OCI-LY3 (cell line): ENCODE measurements at regions not wholly inside any gene's neighbourhood (a gene's known extent, or its start where the extent isn't known, plus 50 kb on each side); places are given as distances from the start of the nearest gene placed in this dataset.
"Not testable (repeated sequence)": the region's sequence is repeated elsewhere in the genome, so short reads cannot be mapped to it uniquely, and the experiment has no call there.

ENCODE experiments used
- CTCF ChIP-seq: fragments of 200-600, 300-600 bp; sonication (generic); IDR thresholded peaks from 2 replicates; pipeline ENCODE4 v1.5.1; 2014; ENCODE audit warnings: antibody characterized with exemption, low read length, low read depth
- EZH2phosphoT487 ChIP-seq: fragments of 200-600 bp; shearing (Covaris generic); IDR thresholded peaks from 2 replicates; pipeline ENCODE4 v1.6.1; 2018; ENCODE audit warnings: antibody characterized with exemption, mixed run types, low read depth

- not testable (repeated sequence) for TF ChIP-seq CTCF, EZH2phosphoT487
Measured at GRCh38 chr12:107517816-107518215, 167.8 kb upstream of the PWP1 start.
